IMR-90 (cell line): ENCODE measurements at regions not wholly inside any gene's neighbourhood (a gene's known extent, or its start where the extent isn't known, plus 50 kb on each side); places are given as distances from the start of the nearest gene placed in this dataset.

Source experiments
- ATAC-seq: fragments of 200-7000 bp; cut with Tn5 transposase; 2 replicates; pipeline ENCODE4 v1.9.1; 2020; ENCODE audit warnings: low read depth, mild to moderate bottlenecking, moderate library complexity
- BruUV-seq: library from RNA; stranded (reverse); fragments of 400-500 nt; replicated peaks from 2 replicates; lab custom pipeline; 2021; lab: Mats Ljungman, UMichigan
- CTCF ChIA-PET: fragments of 300-600 bp; formaldehyde crosslinking; extraction: SDS; loops from one replicate; lab custom pipeline; 2021; ENCODE audit warnings: antibody characterized with exemption; lab: Yijun Ruan, JAX
- POLR2A ChIA-PET: fragments of 300-600 bp; sonication (Branson Sonifier 250); formaldehyde crosslinking; loops from one replicate; lab custom pipeline; 2022; ENCODE audit warnings: antibody characterized with exemption; ENCODE audit not compliant: unreplicated experiment; lab: Charles Lee
- DNase-seq: peaks from one replicate; pipeline ENCODE4 v3.0.0; 2013
- H2AFZ ChIP-seq: replicated peaks from 2 replicates; pipeline ENCODE3; 2013; ENCODE audit warnings: low read length, mild to moderate bottlenecking; ENCODE audit not compliant: poor library complexity
- H2AK5ac ChIP-seq: 2 replicates; pipeline ENCODE4 v1.6.1; 2013; ENCODE audit warnings: low read depth, low read length, inconsistent platforms
- H2AK9ac ChIP-seq: replicated peaks from 2 replicates; pipeline ENCODE3; 2013; ENCODE audit warnings: mild to moderate bottlenecking, low read depth, low read length, moderate library complexity; ENCODE audit not compliant: poor library complexity
- H2BK120ac ChIP-seq: 2 replicates; pipeline ENCODE4 v1.6.1; 2013; ENCODE audit warnings: low read depth, low read length, inconsistent platforms
- H2BK15ac ChIP-seq: 3 replicates; pipeline ENCODE4 v1.6.1; 2013; ENCODE audit warnings: low read depth, low read length, inconsistent platforms
- H2BK20ac ChIP-seq: 2 replicates; pipeline ENCODE4 v1.6.1; 2013; ENCODE audit warnings: low read depth, mild to moderate bottlenecking, inconsistent platforms, low read length, moderate library complexity
- H2BK5ac ChIP-seq: 2 replicates; pipeline ENCODE4 v1.6.1; 2013; ENCODE audit warnings: mild to moderate bottlenecking, low read depth, low read length, inconsistent platforms; ENCODE audit not compliant: poor library complexity, severe bottlenecking
- H3K14ac ChIP-seq: replicated peaks from 2 replicates; pipeline ENCODE4 v1.6.1; 2013; ENCODE audit warnings: low read depth, low read length, inconsistent platforms
- H3K18ac ChIP-seq: 2 replicates; pipeline ENCODE4 v1.6.1; 2013; ENCODE audit warnings: low read depth, low read length, control low read depth
- H3K23ac ChIP-seq: 2 replicates; pipeline ENCODE4 v1.6.1; 2013; ENCODE audit warnings: low read depth, low read length, inconsistent platforms
- H3K27ac ChIP-seq: 2 replicates; pipeline ENCODE4 v1.5.1; 2013; ENCODE audit warnings: mild to moderate bottlenecking, control low read depth, low read length; ENCODE audit not compliant: insufficient read depth
- H3K27me3 ChIP-seq: 2 replicates; pipeline ENCODE4 v1.6.1; 2013; ENCODE audit warnings: low read length; ENCODE audit not compliant: control insufficient read depth, insufficient read depth
- H3K36me3 ChIP-seq: 2 replicates; pipeline ENCODE4 v1.6.1; 2013; ENCODE audit warnings: low read length, mixed read lengths; ENCODE audit not compliant: control insufficient read depth, insufficient read depth
- H3K4ac ChIP-seq: 2 replicates; pipeline ENCODE4 v1.6.1; 2013; ENCODE audit warnings: low read depth, low read length, inconsistent platforms
- H3K4me1 ChIP-seq: 2 replicates; pipeline ENCODE4 v1.6.1; 2013; ENCODE audit warnings: low read length, mixed read lengths; ENCODE audit not compliant: control insufficient read depth, insufficient read depth
- H3K4me2 ChIP-seq: 2 replicates; pipeline ENCODE4 v1.6.1; 2013; ENCODE audit warnings: low read depth, mild to moderate bottlenecking, control low read depth, low read length, moderate library complexity
- H3K4me3 ChIP-seq: 2 replicates; pipeline ENCODE4 v1.5.1; 2013; ENCODE audit warnings: low read depth, mild to moderate bottlenecking, control low read depth, low read length, moderate library complexity; ENCODE audit not compliant: insufficient read depth
- H3K56ac ChIP-seq: 2 replicates; pipeline ENCODE4 v1.6.1; 2013; ENCODE audit warnings: low read length, inconsistent platforms; ENCODE audit not compliant: insufficient read depth; ENCODE audit errors: extremely low read depth
- H3K79me1 ChIP-seq, 2 experiments: 2 replicates each; pipeline ENCODE4 v1.6.1; 2013; ENCODE audit warnings: low read length in 2 of 2, inconsistent platforms in 1 of 2, low read depth in 1 of 2
- H3K9ac ChIP-seq: 2 replicates; pipeline ENCODE4 v1.6.1; 2013; ENCODE audit warnings: low read depth, low read length, control low read depth
- H3K9me1 ChIP-seq: 2 replicates; pipeline ENCODE4 v1.6.1; 2013; ENCODE audit warnings: low read length, inconsistent platforms; ENCODE audit not compliant: insufficient read depth
- H3K9me3 ChIP-seq: 2 replicates; pipeline ENCODE4 v1.6.1; 2013; ENCODE audit warnings: low read length; ENCODE audit not compliant: control insufficient read depth, insufficient read depth
- H4K20me1 ChIP-seq: 2 replicates; pipeline ENCODE4 v1.6.1; 2013; ENCODE audit warnings: low read length, inconsistent platforms; ENCODE audit not compliant: insufficient read depth
- H4K5ac ChIP-seq: 2 replicates; pipeline ENCODE4 v1.6.1; 2013; ENCODE audit warnings: mild to moderate bottlenecking, low read depth, low read length, control low read depth
- H4K8ac ChIP-seq, 2 experiments: 2 replicates each; pipeline ENCODE4 v1.6.1; 2013; ENCODE audit warnings: low read depth in 2 of 2, low read length in 2 of 2, control low read depth in 1 of 2, inconsistent platforms in 1 of 2
- H4K91ac ChIP-seq: 2 replicates; pipeline ENCODE4 v1.6.1; 2013; ENCODE audit warnings: low read depth, low read length, inconsistent platforms; ENCODE audit not compliant: insufficient read depth
- BHLHE40 ChIP-seq: fragments of 150-350 bp; IDR thresholded peaks from 2 replicates; pipeline ENCODE4 v1.6.1; 2016; ENCODE audit warnings: mild to moderate bottlenecking, low read depth, low read length
- CEBPB ChIP-seq: IDR thresholded peaks from 2 replicates; pipeline ENCODE4 v1.6.1; 2012; ENCODE audit warnings: low read depth, low read length, improper control_type of control experiment
- CHD1 ChIP-seq: IDR thresholded peaks from 2 replicates; pipeline ENCODE4 v1.6.1; 2012; ENCODE audit warnings: low read depth, low read length, improper control_type of control experiment
- CTCF ChIP-seq: conservative IDR thresholded peaks from 2 replicates; pipeline ENCODE4 v1.5.1; 2012; ENCODE audit warnings: mild to moderate bottlenecking, low read depth, low read length, improper control_type of control experiment
- ELK1 ChIP-seq: fragments of 150-350 bp; IDR thresholded peaks from 2 replicates; pipeline ENCODE4 v1.6.1; 2016; ENCODE audit warnings: low read depth, mild to moderate bottlenecking, low read length, moderate library complexity, borderline replicate concordance
- MAFK ChIP-seq: IDR thresholded peaks from 2 replicates; pipeline ENCODE4 v1.6.1; 2012; ENCODE audit warnings: low read depth, low read length, improper control_type of control experiment
- MAZ ChIP-seq: IDR thresholded peaks from 2 replicates; pipeline ENCODE4 v1.6.1; 2012; ENCODE audit warnings: low read depth, mild to moderate bottlenecking, low read length, improper control_type of control experiment, moderate library complexity, borderline replicate concordance
- MXI1 ChIP-seq: IDR thresholded peaks from 2 replicates; pipeline ENCODE4 v1.6.1; 2012; ENCODE audit warnings: low read depth, mild to moderate bottlenecking, low read length, moderate library complexity, borderline replicate concordance
- NFE2L2 ChIP-seq: fragments of 150-350 bp; IDR thresholded peaks from 2 replicates; pipeline ENCODE4 v1.6.1; 2016; ENCODE audit warnings: low read depth, mild to moderate bottlenecking, low read length
- POLR2A ChIP-seq: IDR thresholded peaks from 2 replicates; pipeline ENCODE4 v1.6.1; 2012; ENCODE audit warnings: mild to moderate bottlenecking, low read depth, low read length
- RAD21 ChIP-seq: IDR thresholded peaks from 2 replicates; pipeline ENCODE4 v1.6.1; 2012; ENCODE audit warnings: low read length, improper control_type of control experiment
- RCOR1 ChIP-seq: IDR thresholded peaks from 2 replicates; pipeline ENCODE4 v1.6.1; 2012; ENCODE audit warnings: mild to moderate bottlenecking, low read length, improper control_type of control experiment; ENCODE audit not compliant: insufficient replicate concordance
- RFX5 ChIP-seq: IDR thresholded peaks from 2 replicates; pipeline ENCODE4 v1.8.0; 2012; ENCODE audit warnings: low read depth, mild to moderate bottlenecking, low read length, moderate library complexity
- USF2 ChIP-seq: fragments of 150-350 bp; IDR thresholded peaks from 2 replicates; pipeline ENCODE4 v1.6.1; 2017; ENCODE audit warnings: mild to moderate bottlenecking, antibody characterized with exemption, low read length, low read depth
- WGBS, 2 experiments: methylation state at CpG; one replicate each; pipeline versions ENCODE4 v1.1.5 to v1.1.7; 2013; ENCODE audit warnings: missing lambda C conversion rate in 2 of 2; ENCODE audit not compliant: insufficient read length in 1 of 2; ENCODE audit errors: extremely low coverage in 2 of 2; 5-methylcytosine and 5-hydroxymethylcytosine counted together
- dilution Hi-C: fragments of 300-500 bp; cut with HindIII; formaldehyde crosslinking; loops from one replicate; pipeline ENCODE4 v1.14.3; 2018; ENCODE audit warnings: low sequenced_read_pairs; ENCODE audit not compliant: unreplicated experiment
- in situ Hi-C: fragments of 300-500 bp; cut with MboI; formaldehyde crosslinking; loops from 3 replicates; pipeline ENCODE4 v1.14.3; 2019; ENCODE audit warnings: low sequenced_read_pairs, inconsistent platforms, mixed read lengths
- intact Hi-C: fragments of 100-400 bp; cut with micrococcal nuclease; formaldehyde crosslinking; loops from 2 replicates; pipeline ENCODE4 v1.10.0; 2022

- H2AK5ac ChIP-seq: no peak overlapping the region
- H3K9me1 ChIP-seq: no peaks in the 10 kb centered on the region
- H2BK15ac ChIP-seq: no peak overlapping the region
- no peak overlapping the region for H3K4me2 ChIP-seq
- DNase-seq (no peak), ATAC-seq (no peak)
- no TSS peak for BruUV-seq
- H2BK5ac ChIP-seq: no peak overlapping the region
- H4K91ac ChIP-seq: no peak overlapping the region
- TF ChIP-seq MAFK (no peak), RAD21 (no peak), NFE2L2 (no peak), BHLHE40 (no peak), RCOR1 (no peak), MXI1 (no peak), RFX5 (no peak), CEBPB (no peak), CHD1 (no peak), ELK1 (no peak), CTCF (no peak), MAZ (no peak), USF2 (no peak), POLR2A (no peak)
- no peak overlapping the region for H3K18ac ChIP-seq
- no peak overlapping the region for H3K4me3 ChIP-seq
- no peaks in the 10 kb centered on the region for H3K27me3 ChIP-seq
- in situ Hi-C loops (no loop called here), intact Hi-C loops (no loop called here), dilution Hi-C loops (no loop called here)
- WGBS, 2 experiments: no CpG with 5 or more reads among the region's 2 CpGs
- H4K8ac ChIP-seq: no peak overlapping the region
- H2BK120ac ChIP-seq: no peak overlapping the region
- H3K9ac ChIP-seq: no peak overlapping the region
- no peak overlapping the region for H3K14ac ChIP-seq
- H3K79me1 ChIP-seq: no peaks in the 10 kb centered on the region
- no peaks in the 10 kb centered on the region for H3K36me3 ChIP-seq
- CTCF ChIA-PET: no interaction called here
- H4K20me1 ChIP-seq: no peaks in the 10 kb centered on the region
- H3K27ac ChIP-seq: no peak overlapping the region
- no peak overlapping the region for H2AFZ ChIP-seq
- H4K5ac ChIP-seq: no peak overlapping the region
- no peaks in the 10 kb centered on the region for H3K9me3 ChIP-seq
- H3K56ac ChIP-seq: no peak overlapping the region
- POLR2A ChIA-PET: no interaction called here
- H3K23ac ChIP-seq: no peak overlapping the region
- H2AK9ac ChIP-seq: no peak overlapping the region
- no peaks in the 10 kb centered on the region; the same call in 1 of the 2 replicates for H3K4me1 ChIP-seq
- no peak overlapping the region for H2BK20ac ChIP-seq
- H3K4ac ChIP-seq: no peak overlapping the region
These were observed 1265.3 kb upstream of the ADGRL2 start for GRCh38 chr1:80535466-80535865.
